HG03025 (cell line): ENCODE measurements at regions not wholly inside any gene's neighbourhood (a gene's known extent, or its start where the extent isn't known, plus 50 kb on each side); places are given as distances from the start of the nearest gene placed in this dataset.

Experiments used
- ATAC-seq: cut with Tn5 transposase; IDR thresholded peaks from one replicate; pipeline ENCODE4 v1.9.1; 2021; ENCODE audit warnings: mild to moderate bottlenecking, moderate library complexity; ENCODE audit not compliant: unreplicated experiment, low FRiP score

GRCh38 chr3:83715307-83715706 is 1243.5 kb upstream of the CADM2 start:
- no peak for ATAC-seq

- no peak for ATAC-seq
Observed at GRCh38 chr3:83729576-83729975, 1229.2 kb upstream of the CADM2 start.

GRCh38 chr3:83734656-83735055 is 1224.1 kb upstream of the CADM2 start:
- no peak for ATAC-seq

GRCh38 chr3:83738202-83738601 is 1220.6 kb upstream of the CADM2 start:
- no peak for ATAC-seq

GRCh38 chr3:83740504-83740903 is 1218.3 kb upstream of the CADM2 start:
- no peak for ATAC-seq

- no peak for ATAC-seq
Observed at GRCh38 chr3:83765956-83766355, 1192.8 kb upstream of the CADM2 start.

GRCh38 chr3:83769791-83770663 is 1188.8 kb upstream of the CADM2 start:
- ATAC-seq, result no peak

- no peak for ATAC-seq
Observed at GRCh38 chr3:83770664-83771402, 1188.0 kb upstream of the CADM2 start.

GRCh38 chr3:83802801-83803200 is 1156.0 kb upstream of the CADM2 start:
- ATAC-seq, result no peak

- ATAC-seq, result no peak
Observed at GRCh38 chr3:83807511-83807910, 1151.3 kb upstream of the CADM2 start.

- no peak for ATAC-seq
Observed at GRCh38 chr3:83813176-83813575, 1145.6 kb upstream of the CADM2 start.

GRCh38 chr3:83816653-83817052 is 1142.1 kb upstream of the CADM2 start:
- no peak for ATAC-seq

- no peak for ATAC-seq
Observed at GRCh38 chr3:83821506-83821905, 1137.3 kb upstream of the CADM2 start.

- ATAC-seq, result no peak
Observed at GRCh38 chr3:83823095-83823494, 1135.7 kb upstream of the CADM2 start.

GRCh38 chr3:83835040-83835439 is 1123.7 kb upstream of the CADM2 start:
- ATAC-seq, result no peak

GRCh38 chr3:83842511-83842910 is 1116.3 kb upstream of the CADM2 start:
- no peak for ATAC-seq

GRCh38 chr3:83843716-83844115 is 1115.1 kb upstream of the CADM2 start:
- no peak for ATAC-seq

- no peak for ATAC-seq
Observed at GRCh38 chr3:83849106-83849730, 1109.6 kb upstream of the CADM2 start.

- no peak for ATAC-seq
Observed at GRCh38 chr3:83863380-83863779, 1095.4 kb upstream of the CADM2 start.

GRCh38 chr3:83868909-83869567 is 1089.8 kb upstream of the CADM2 start:
- no peak for ATAC-seq

- ATAC-seq, result no peak
Observed at GRCh38 chr3:83873550-83873949, 1085.2 kb upstream of the CADM2 start.
